ENCODE measurements at regions not wholly inside any gene's neighbourhood (a gene's known extent, or its start where the extent isn't known, plus 50 kb on each side); places are given as distances from the start of the nearest gene placed in this dataset.

DNA sequence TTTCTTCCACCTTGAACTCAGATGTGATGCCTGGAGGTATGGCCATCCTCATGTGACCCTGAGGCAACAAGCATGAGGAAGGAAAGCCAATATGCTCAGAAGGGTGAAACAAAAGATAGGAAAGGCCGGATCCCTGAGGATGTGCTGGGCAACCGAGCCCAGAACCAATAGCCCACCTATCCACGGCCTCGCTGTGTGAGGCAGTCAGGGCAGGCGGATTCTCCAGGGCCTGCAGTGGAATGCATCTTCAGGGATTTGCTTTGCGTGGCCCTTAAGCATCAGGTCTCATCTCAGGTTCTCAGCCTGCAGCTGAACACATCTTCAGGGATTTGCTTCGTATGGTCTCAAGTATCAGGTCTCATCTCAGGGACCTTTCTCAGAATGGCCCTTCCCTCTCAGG lies 139.8 kb downstream of the ANKRD60 start:
- Histone ChIP-seq H3K27me3 (ENCODE audit: low read depth) (no peaks in the 10 kb centered on the region), H3K27ac (no peak overlapping the region), H3K4me1 (no peaks in the 10 kb centered on the region), H3K9me3 (no peaks in the 10 kb centered on the region), H3K36me3 (no peaks in the 10 kb centered on the region), H3K4me3 (no peak overlapping the region)
- DNase-seq: no peak
- intact Hi-C loops (cut with DNase I): no loop called here
- TF ChIP-seq, protein P1, sequence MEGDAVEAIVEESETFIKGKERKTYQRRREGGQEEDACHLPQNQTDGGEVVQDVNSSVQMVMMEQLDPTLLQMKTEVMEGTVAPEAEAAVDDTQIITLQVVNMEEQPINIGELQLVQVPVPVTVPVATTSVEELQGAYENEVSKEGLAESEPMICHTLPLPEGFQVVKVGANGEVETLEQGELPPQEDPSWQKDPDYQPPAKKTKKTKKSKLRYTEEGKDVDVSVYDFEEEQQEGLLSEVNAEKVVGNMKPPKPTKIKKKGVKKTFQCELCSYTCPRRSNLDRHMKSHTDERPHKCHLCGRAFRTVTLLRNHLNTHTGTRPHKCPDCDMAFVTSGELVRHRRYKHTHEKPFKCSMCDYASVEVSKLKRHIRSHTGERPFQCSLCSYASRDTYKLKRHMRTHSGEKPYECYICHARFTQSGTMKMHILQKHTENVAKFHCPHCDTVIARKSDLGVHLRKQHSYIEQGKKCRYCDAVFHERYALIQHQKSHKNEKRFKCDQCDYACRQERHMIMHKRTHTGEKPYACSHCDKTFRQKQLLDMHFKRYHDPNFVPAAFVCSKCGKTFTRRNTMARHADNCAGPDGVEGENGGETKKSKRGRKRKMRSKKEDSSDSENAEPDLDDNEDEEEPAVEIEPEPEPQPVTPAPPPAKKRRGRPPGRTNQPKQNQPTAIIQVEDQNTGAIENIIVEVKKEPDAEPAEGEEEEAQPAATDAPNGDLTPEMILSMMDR (IDR thresholded peaks at IDR 0.05): no peak
- ATAC-seq: no peak

DNA sequence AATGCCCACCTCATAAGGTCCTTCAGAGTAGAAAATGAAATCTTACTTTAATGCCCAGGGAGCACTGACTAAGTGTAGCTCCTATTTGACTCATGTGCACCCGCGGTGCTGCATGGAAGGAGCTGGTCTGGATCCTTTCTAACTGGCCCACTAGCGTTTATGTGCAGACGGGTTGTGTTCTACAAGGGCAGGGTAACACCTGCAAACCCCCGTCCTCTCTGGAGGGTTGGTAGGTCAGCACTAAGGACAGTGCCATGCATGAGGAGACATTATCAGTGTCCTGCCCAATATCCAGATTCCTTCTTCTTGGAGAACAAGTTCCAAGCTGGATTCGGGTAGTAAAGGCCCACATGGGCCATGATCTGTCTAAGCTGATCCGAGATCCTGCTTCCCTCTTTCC lies 140.3 kb downstream of the ANKRD60 start:
- no peak for DNase-seq
- no peak overlapping the region for H3K4me3 ChIP-seq
- intact Hi-C loops (cut with DNase I): no loop called here

DNA sequence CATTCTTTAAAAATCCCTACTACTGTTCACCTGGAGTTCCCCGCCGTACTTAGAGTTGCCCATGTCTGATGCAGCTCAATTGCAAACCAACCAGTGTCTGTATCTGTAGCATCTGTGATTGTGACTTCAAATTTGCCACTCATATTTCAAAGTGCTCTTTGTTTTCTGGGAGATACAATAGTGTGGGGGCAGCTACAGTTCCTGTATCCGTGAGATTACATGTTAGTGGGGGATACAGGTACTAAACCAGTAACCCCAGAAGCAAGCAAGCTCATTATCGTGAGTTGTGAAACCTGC lies 140.9 kb downstream of the ANKRD60 start:
- H3K27me3 ChIP-seq (ENCODE audit: low read depth): no peaks in the 10 kb centered on the region
- no peaks in the 10 kb centered on the region for H3K4me1 ChIP-seq
- no peaks in the 10 kb centered on the region for H3K9me3 ChIP-seq
- H3K27ac ChIP-seq: no peak overlapping the region
- ATAC-seq (no peak), DNase-seq (no peak)
- intact Hi-C loops (cut with DNase I): no loop called here
- H3K4me3 ChIP-seq: no peak overlapping the region
- TF ChIP-seq, protein P1 (IDR thresholded peaks at IDR 0.05): peak; percentile 0
- H3K36me3 ChIP-seq: no peaks in the 10 kb centered on the region

More for the DNA sequence above, 140.3 kb downstream of the ANKRD60 start:
- no peak overlapping the region for H3K27ac ChIP-seq
- H3K27me3 ChIP-seq (ENCODE audit: low read depth): no peaks in the 10 kb centered on the region
- TF ChIP-seq, protein P1 (IDR thresholded peaks at IDR 0.05): no peak
- H3K4me1 ChIP-seq: no peaks in the 10 kb centered on the region
- no peaks in the 10 kb centered on the region for H3K9me3 ChIP-seq
- no peak for ATAC-seq
- no peaks in the 10 kb centered on the region for H3K36me3 ChIP-seq

DNA sequence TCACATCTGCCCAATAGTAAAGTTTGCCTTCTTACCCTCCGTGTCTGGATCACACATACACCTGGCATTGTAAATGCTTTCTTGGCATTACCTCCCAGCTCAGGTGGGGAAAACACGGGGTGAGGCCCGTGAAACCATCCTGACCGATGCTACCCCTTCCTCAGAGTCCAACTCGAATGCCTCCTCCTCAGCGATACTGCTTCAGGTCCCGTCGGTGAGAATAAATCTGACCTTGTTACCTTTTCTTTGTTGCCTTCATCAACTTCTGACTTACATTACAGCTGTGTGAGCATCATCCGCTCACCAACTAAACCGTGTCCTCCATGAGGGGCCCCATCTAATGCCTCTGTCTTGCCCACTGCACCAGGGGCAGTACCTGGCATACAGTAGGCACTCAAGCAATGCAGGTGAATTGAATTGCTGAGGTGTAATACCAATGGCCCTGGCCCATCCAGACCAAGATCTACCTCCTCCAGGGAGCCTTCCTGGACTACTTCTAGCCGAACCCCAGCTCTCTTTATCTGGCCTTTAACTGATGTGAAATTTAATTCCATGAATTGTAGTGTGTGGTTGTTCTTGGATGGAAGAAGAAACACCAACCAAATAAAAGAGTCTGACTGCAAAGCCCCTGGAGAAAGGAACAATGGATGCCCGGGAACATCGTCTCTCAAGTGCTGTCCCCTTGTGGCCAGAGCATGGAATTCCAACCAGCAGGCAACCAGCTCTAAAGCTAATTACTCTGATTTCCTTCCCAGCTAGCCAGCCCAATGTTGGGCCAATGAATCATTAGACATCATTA lies 141.5 kb downstream of the ANKRD60 start:
- no peak overlapping the region for H3K4me3 ChIP-seq
- intact Hi-C loops (cut with DNase I): no loop called here
- no peaks in the 10 kb centered on the region for H3K9me3 ChIP-seq
- no peak for DNase-seq
- no peaks in the 10 kb centered on the region for H3K36me3 ChIP-seq
- no peaks in the 10 kb centered on the region for H3K4me1 ChIP-seq
- TF ChIP-seq, protein P1 (IDR thresholded peaks at IDR 0.05): peak; percentile 88
- no peak overlapping the region for H3K27ac ChIP-seq
- no peaks in the 10 kb centered on the region for H3K27me3 ChIP-seq (ENCODE audit: low read depth)
- ATAC-seq: peak; percentile 54 to 60

DNA sequence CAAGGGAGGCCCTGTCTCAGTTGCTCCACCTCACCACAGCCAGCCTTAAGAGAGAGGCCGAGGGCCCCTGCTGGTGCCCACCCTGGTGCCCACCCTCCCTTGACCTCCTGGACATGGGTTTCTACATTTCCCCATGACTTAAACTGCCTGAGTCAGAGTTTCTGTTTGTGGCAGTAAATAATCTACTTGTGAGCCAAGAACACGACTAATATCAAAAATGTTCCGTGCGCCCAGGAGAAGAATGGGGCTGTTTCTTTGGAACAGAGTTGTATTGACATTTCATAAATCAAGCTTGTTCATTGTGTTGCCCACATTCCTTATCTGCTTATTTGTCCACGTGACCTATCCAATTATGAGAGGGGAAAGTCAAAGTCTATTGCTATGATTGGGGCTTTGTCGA lies 143.5 kb downstream of the ANKRD60 start:
- Histone ChIP-seq H3K27me3 (ENCODE audit: low read depth) (no peaks in the 10 kb centered on the region), H3K4me3 (no peak overlapping the region), H3K27ac (no peak overlapping the region), H3K36me3 (no peaks in the 10 kb centered on the region), H3K9me3 (no peaks in the 10 kb centered on the region), H3K4me1 (no peaks in the 10 kb centered on the region)
- TF ChIP-seq, protein P1 (IDR thresholded peaks at IDR 0.05): no peak
- ATAC-seq (no peak), DNase-seq (no peak)
- intact Hi-C loops (cut with DNase I): no loop called here
